Urinary bladder (tissue), 3 donors: ENCODE measurements at regions not wholly inside any gene's neighbourhood (a gene's known extent, or its start where the extent isn't known, plus 50 kb on each side); places are given as distances from the start of the nearest gene placed in this dataset.
A peak's percentile ranks its signal among the peaks of the same experiment; 100 is the strongest.

Experiments
- DNase-seq: peaks from one replicate; pipeline ENCODE4 v3.0.0-alpha.2; 2015; ENCODE audit errors: extremely low spot score
- H3K27ac ChIP-seq: one replicate; pipeline ENCODE4 v1.5.1; 2013; ENCODE audit warnings: low read depth, mild to moderate bottlenecking, moderate library complexity
- H3K36me3 ChIP-seq: one replicate; pipeline ENCODE4 v1.6.1; 2013; ENCODE audit warnings: mild to moderate bottlenecking, moderate library complexity; ENCODE audit not compliant: insufficient read depth
- H3K4me1 ChIP-seq: one replicate; pipeline ENCODE4 v1.6.1; 2013; ENCODE audit warnings: mild to moderate bottlenecking, moderate library complexity; ENCODE audit not compliant: insufficient read depth
- H3K4me3 ChIP-seq: one replicate; pipeline ENCODE4 v1.5.1; 2013; ENCODE audit warnings: low read depth, low read length
- WGBS: extraction: QIAGEN DNeasy Blood & Tissue Kit; methylation state at CpG from one replicate; pipeline ENCODE4 v1.1.7; 2013; 5-methylcytosine and 5-hydroxymethylcytosine counted together
- donor health status: healthy with polysubstance abuse.
- donor health status: healthy.

DNA sequence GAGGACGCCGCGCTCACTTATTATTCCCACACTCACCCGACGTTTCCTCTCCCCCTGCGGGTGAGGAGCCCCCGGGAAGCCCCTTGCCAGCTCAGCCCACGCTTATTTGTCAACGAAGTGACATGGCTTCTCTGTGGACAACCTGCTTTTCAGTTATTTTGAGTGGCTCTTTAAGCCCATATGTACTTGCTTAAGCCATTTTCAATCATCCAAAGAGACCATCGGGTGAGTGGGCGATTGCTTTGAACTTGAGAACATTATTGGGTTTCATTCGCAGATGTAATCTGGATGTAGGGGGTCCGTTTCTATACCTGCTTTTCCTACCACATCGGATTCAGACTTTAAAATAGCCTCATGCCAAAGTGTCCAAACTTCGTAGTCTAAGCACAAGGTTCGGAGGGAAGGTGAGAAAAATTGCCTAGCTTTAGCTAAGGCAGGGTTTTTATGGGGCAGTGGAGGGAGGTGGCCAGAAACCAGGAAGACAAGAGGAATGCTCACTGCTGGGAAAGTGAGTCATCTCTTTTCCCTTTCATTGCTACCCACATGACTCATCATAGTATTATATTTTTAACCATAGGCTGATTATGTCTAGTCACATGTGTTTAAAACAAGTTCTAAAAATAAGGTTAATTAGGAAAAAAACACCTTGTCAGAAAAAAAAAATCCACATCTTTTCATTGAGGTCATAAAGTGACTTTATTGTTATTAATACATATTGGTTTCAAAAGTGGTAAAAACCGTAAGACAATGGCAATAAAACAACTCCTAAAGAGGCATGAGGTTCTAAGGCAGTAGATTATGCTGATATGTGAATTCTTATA lies 773.1 kb upstream of the NR2F2 start:
- no peaks in the 10 kb centered on the region for H3K4me1 ChIP-seq
- H3K27ac ChIP-seq = no peak overlapping the region
- DNase-seq = peak; percentile 40
- 42% methylated on average over 17 of the region's 17 CpGs for WGBS
- no peak overlapping the region for H3K4me3 ChIP-seq
- no peaks in the 10 kb centered on the region for H3K36me3 ChIP-seq

DNA sequence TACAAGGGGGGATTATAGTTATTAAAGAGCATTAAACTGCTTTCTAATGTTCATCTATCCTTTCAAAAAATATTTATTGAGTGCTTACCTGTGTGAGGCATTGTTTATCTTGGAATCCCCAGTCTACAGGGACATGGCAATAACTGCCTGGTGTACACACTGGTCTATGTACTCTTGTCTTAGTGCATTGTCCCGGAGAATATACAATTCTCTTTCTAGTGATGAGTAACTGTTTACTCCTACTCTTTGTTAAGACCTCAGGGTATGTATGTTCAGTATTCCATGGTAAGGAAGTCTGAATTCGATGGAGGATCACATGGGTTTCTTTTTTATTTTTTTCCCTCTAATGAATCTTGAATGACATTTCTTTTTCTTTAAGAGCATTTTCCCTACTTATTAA lies 772.4 kb upstream of the NR2F2 start:
- DNase-seq = no peak
- 89% methylated on average over 2 of the region's 2 CpGs for WGBS
- no peak overlapping the region for H3K27ac ChIP-seq
- H3K4me3 ChIP-seq = no peak overlapping the region
- H3K4me1 ChIP-seq = no peaks in the 10 kb centered on the region
- H3K36me3 ChIP-seq = no peaks in the 10 kb centered on the region

DNA sequence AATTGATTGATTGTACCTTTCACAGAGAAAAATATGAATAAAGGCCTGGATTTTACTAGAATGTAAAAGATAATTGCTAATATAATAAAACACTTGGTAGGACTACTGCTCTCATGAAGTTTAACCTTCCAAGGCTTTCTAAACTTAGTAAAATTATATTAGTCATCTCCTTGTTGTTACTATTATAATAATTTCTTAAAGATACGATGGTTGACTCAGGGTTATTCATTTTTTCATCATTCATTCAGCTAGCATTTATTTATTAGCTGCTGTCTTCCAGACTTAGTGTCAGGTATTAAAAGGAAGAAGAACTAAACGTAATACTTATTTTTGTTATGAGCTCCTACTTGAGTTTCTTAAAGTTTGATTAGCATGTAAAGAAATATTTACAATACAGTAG lies 771.6 kb upstream of the NR2F2 start:
- no peaks in the 10 kb centered on the region for H3K4me1 ChIP-seq
- DNase-seq = no peak
- H3K27ac ChIP-seq = no peak overlapping the region
- no peak overlapping the region for H3K4me3 ChIP-seq
- WGBS = 90% methylated on average over 2 of the region's 2 CpGs
- no peaks in the 10 kb centered on the region for H3K36me3 ChIP-seq

DNA sequence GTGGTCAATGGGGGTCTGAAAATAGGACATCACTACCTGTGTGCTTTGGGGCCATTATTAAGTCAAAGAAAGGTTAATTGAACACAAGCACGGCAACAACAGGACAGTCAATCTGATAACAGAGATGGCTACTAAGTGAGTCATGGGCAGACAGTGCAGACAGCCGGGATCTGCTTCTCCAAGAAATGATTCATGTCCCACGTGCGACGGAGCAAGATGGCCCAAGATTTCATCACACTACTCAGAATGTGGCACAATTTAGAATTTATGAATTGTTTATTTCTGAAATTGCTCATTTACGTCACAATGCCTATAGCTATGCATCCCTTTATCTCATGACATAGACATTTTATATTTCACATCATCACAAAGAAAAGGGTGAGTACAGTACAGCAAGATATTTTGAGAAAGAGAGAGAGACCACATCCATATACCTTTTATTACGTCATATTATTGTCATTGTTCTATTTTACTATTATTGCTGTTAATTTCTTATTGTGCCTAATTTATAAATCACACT lies 770.6 kb upstream of the NR2F2 start:
- H3K4me1 ChIP-seq = no peaks in the 10 kb centered on the region
- 56% methylated on average over 7 of the region's 7 CpGs for WGBS
- no peak for DNase-seq
- no peak overlapping the region for H3K27ac ChIP-seq
- H3K4me3 ChIP-seq = no peak overlapping the region
- no peaks in the 10 kb centered on the region for H3K36me3 ChIP-seq

- DNase-seq = no peak
- H3K36me3 ChIP-seq = no peaks in the 10 kb centered on the region
- 54% methylated on average over 2 of the region's 2 CpGs for WGBS
- H3K4me1 ChIP-seq = no peaks in the 10 kb centered on the region
- H3K4me3 ChIP-seq = no peak overlapping the region
- no peak overlapping the region for H3K27ac ChIP-seq
These were observed 769.0 kb upstream of the NR2F2 start for GRCh38 chr15:95561463-95561862.

DNA sequence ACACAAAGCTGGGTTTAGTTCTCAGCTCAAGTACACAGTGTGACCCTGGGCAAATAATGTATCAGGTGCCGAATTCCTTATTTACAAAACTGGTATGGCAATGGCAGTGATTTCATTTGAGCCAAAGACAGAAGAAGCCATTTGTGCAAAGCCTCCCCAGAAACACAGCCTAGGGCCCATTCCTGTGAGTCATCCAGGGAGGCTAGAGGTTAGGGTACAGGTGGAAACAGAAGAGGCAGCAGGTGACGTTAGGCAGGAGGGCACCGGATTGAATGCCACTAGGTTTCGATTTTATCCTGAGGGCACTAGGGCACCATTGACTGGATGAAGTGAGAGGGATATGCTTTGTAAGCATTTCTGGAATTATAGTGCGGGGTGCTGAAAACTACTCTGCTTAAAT lies 766.9 kb upstream of the NR2F2 start:
- no peak overlapping the region for H3K4me3 ChIP-seq
- WGBS = 94% methylated on average over 5 of the region's 5 CpGs

DNA sequence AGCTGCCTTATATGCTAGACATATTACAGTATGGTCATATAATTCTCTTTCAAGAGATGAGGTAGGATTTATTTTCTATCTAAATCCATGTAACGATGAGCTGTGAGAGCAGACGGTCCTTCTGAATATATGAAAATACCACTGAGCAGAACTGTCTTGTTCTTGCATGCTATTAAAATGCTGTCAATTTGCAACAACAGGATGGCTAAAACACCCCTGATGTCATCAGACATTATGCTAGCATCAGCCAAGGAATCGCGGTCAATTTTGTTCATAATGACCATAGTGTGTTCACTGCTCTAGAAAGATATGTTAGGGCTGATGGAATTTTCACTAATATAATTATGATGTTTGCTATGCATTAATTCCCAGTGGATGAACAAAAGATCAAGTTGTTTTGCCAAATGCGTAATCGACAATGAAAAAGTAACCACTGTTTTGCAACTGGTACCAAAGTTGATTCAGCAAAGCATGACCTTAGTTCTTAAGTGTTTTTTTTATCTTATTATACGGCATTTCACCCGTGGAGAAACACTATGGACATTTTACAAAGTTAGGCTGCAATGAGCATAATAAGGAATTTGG lies 765.4 kb upstream of the NR2F2 start:
- no peaks in the 10 kb centered on the region for H3K4me1 ChIP-seq
- no peak overlapping the region for H3K4me3 ChIP-seq
- no peak overlapping the region for H3K27ac ChIP-seq
- WGBS = 87% methylated on average over 8 of the region's 8 CpGs
- no peaks in the 10 kb centered on the region for H3K36me3 ChIP-seq
- no peak for DNase-seq

More for the DNA sequence above, 766.9 kb upstream of the NR2F2 start:
- H3K27ac ChIP-seq = no peak overlapping the region
- no peaks in the 10 kb centered on the region for H3K36me3 ChIP-seq
- DNase-seq = no peak
- no peaks in the 10 kb centered on the region for H3K4me1 ChIP-seq

DNA sequence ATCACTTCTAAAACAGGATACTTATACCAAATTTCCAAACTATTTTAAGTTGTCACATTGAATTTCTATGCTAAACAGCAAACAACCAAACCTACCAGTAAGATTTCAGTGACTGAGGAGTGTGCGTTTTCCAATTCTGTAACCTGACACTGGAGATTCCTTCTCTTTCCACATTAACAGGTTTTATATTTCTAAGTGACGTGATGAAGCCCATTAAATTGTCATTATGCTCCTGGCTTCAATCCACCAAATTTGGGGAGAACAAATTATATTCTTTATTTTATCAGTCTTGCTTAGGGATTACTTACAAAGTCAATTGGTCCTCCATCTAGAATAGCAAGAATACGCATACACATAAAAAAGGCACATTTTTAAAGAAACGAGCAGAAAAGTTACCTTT lies 764.8 kb upstream of the NR2F2 start:
- no peak overlapping the region for H3K27ac ChIP-seq
- DNase-seq = no peak
- 70% methylated on average over 4 of the region's 4 CpGs for WGBS
- H3K4me3 ChIP-seq = no peak overlapping the region
- no peaks in the 10 kb centered on the region for H3K4me1 ChIP-seq
- H3K36me3 ChIP-seq = no peaks in the 10 kb centered on the region

DNA sequence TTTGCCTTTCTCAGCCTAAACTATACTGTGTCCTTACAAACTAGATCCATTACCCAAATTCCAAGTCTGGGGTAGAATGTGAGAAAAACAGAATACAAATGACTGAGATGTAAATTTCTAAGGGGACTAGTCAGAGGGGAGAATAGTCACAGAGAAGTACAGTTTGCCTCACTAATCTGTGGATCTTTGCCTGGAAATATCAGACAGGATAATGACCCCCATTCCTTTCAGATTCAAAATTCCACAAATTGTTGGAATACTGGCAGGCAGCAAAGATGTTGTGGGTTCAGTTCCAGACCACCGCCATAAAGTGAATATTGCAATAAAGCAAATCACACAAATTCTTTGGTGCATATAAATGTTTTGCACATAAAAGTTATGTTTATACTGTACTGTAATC lies 762.8 kb upstream of the NR2F2 start:
- 64% methylated on average over 1 of the region's 1 CpG for WGBS
- H3K36me3 ChIP-seq = no peaks in the 10 kb centered on the region
- H3K4me3 ChIP-seq = no peak overlapping the region
- no peak overlapping the region for H3K27ac ChIP-seq
- H3K4me1 ChIP-seq = no peaks in the 10 kb centered on the region
- no peak for DNase-seq

- Histone ChIP-seq H3K4me3 (no peak overlapping the region), H3K4me1 (no peaks in the 10 kb centered on the region), H3K27ac (no peak overlapping the region), H3K36me3 (no peaks in the 10 kb centered on the region)
- 83% methylated on average over 5 of the region's 5 CpGs for WGBS
- DNase-seq = no peak
These were observed 756.4 kb upstream of the NR2F2 start for GRCh38 chr15:95574053-95574452.

GRCh38 chr15:95577927-95578326 lies 752.6 kb upstream of the NR2F2 start:
- peak; percentile 28 for DNase-seq
- Histone ChIP-seq H3K4me3 (no peak overlapping the region), H3K27ac (no peak overlapping the region), H3K36me3 (no peaks in the 10 kb centered on the region), H3K4me1 (no peaks in the 10 kb centered on the region)
- WGBS = 78% methylated on average over 4 of the region's 4 CpGs

- WGBS = 77% methylated on average over 3 of the region's 3 CpGs
- Histone ChIP-seq H3K4me3 (no peak overlapping the region), H3K4me1 (no peaks in the 10 kb centered on the region), H3K36me3 (no peaks in the 10 kb centered on the region), H3K27ac (no peak overlapping the region)
- DNase-seq = no peak
These were observed 750.4 kb upstream of the NR2F2 start for GRCh38 chr15:95580121-95580520.

DNA sequence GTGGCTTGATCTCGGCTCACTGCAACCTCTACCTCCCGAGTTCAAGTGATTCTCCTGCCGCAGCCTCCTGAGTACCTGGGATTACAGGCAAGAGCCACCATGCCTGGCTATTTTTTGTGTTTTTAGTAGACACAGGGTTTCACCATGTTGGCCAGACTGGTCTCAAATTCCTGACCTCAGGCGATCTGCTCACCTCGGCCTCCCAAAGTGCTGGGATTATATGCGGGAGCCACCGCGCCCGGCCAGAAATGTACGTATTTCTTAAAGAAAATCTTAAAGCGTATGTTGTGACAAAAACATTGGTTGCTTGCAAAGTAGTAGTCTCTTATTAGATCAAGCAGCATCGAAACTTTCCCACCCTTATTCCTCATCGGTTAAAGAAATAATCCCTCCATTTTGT lies 748.9 kb upstream of the NR2F2 start:
- Histone ChIP-seq H3K4me1 (no peaks in the 10 kb centered on the region), H3K27ac (no peak overlapping the region), H3K4me3 (no peak overlapping the region), H3K36me3 (no peaks in the 10 kb centered on the region)
- DNase-seq = no peak
- WGBS = 94% methylated on average over 13 of the region's 13 CpGs

- Histone ChIP-seq H3K4me3 (no peak overlapping the region), H3K27ac (no peak overlapping the region), H3K4me1 (no peaks in the 10 kb centered on the region), H3K36me3 (no peaks in the 10 kb centered on the region)
- DNase-seq = no peak
These were observed 746.4 kb upstream of the NR2F2 start for GRCh38 chr15:95584088-95584487.
